Trophoblast cell (in vitro differentiated cells and primary cell): ENCODE measurements at regions not wholly inside any gene's neighbourhood (a gene's known extent, or its start where the extent isn't known, plus 50 kb on each side); places are given as distances from the start of the nearest gene placed in this dataset.

Experiments used
- DNase-seq, 2 donors: peaks; one replicate each; pipeline ENCODE4 v3.0.0-alpha.2; 2016
- H2AFZ ChIP-seq: 2 replicates; pipeline ENCODE4 v1.6.1; 2013; ENCODE audit warnings: low read length, moderate library complexity, mild to moderate bottlenecking; ENCODE audit not compliant: insufficient read depth, poor library complexity
- H2AK5ac ChIP-seq: 2 replicates; pipeline ENCODE4 v1.6.1; 2013; ENCODE audit warnings: mild to moderate bottlenecking, low read length
- H2BK120ac ChIP-seq: 2 replicates; pipeline ENCODE4 v1.6.1; 2013; ENCODE audit warnings: low read length, mild to moderate bottlenecking, moderate library complexity; ENCODE audit not compliant: insufficient read depth, poor library complexity
- H2BK12ac ChIP-seq: 2 replicates; pipeline ENCODE4 v1.6.1; 2013; ENCODE audit warnings: mild to moderate bottlenecking, low read length, moderate library complexity
- H2BK5ac ChIP-seq: 2 replicates; pipeline ENCODE4 v1.6.1; 2013; ENCODE audit warnings: low read length, low read depth, moderate library complexity, mild to moderate bottlenecking; ENCODE audit not compliant: poor library complexity
- H3K14ac ChIP-seq: 2 replicates; pipeline ENCODE4 v1.6.1; 2013; ENCODE audit warnings: mild to moderate bottlenecking, low read length
- H3K18ac ChIP-seq: 2 replicates; pipeline ENCODE4 v1.6.1; 2013; ENCODE audit warnings: mild to moderate bottlenecking, low read length
- H3K23ac ChIP-seq: 2 replicates; pipeline ENCODE4 v1.6.1; 2013; ENCODE audit warnings: low read length
- H3K27ac ChIP-seq: 2 replicates; pipeline ENCODE4 v1.5.1; 2013; ENCODE audit warnings: low read depth, mild to moderate bottlenecking, inconsistent platforms, low read length, moderate library complexity
- H3K27me3 ChIP-seq: 2 replicates; pipeline ENCODE4 v1.6.1; 2013; ENCODE audit warnings: inconsistent platforms, mild to moderate bottlenecking, low read length, moderate library complexity; ENCODE audit not compliant: insufficient read depth
- H3K36me3 ChIP-seq, 2 experiments: 1 replicate in 1 of 2; 2 replicates in 1 of 2; pipeline ENCODE4 v1.6.1; 2013; ENCODE audit warnings: low read length in 2 of 2, mild to moderate bottlenecking in 2 of 2, moderate library complexity in 1 of 2; ENCODE audit not compliant: insufficient read depth in 2 of 2, control insufficient read depth in 1 of 2
- H3K4ac ChIP-seq: 2 replicates; pipeline ENCODE4 v1.6.1; 2013; ENCODE audit warnings: low read depth, mild to moderate bottlenecking, low read length, moderate library complexity
- H3K4me1 ChIP-seq, 2 experiments: 1 replicate in 1 of 2; 2 replicates in 1 of 2; pipeline ENCODE4 v1.6.1; 2013; ENCODE audit warnings: low read length in 2 of 2, mild to moderate bottlenecking in 2 of 2, moderate library complexity in 1 of 2; ENCODE audit not compliant: insufficient read depth in 2 of 2, control insufficient read depth in 1 of 2
- H3K4me2 ChIP-seq: 2 replicates; pipeline ENCODE4 v1.6.1; 2013; ENCODE audit warnings: inconsistent platforms, mild to moderate bottlenecking, low read length, moderate library complexity
- H3K4me3 ChIP-seq: 2 replicates; pipeline ENCODE4 v1.5.1; 2013; ENCODE audit warnings: mild to moderate bottlenecking, low read depth, low read length, inconsistent platforms
- H3K79me1 ChIP-seq: one replicate; pipeline ENCODE4 v1.6.1; 2013; ENCODE audit warnings: low read length
- H3K79me2 ChIP-seq: 2 replicates; pipeline ENCODE4 v1.6.1; 2013; ENCODE audit warnings: low read length, mild to moderate bottlenecking; ENCODE audit not compliant: control insufficient read depth, insufficient read depth, poor library complexity
- H3K9ac ChIP-seq: 2 replicates; pipeline ENCODE4 v1.6.1; 2013; ENCODE audit warnings: mild to moderate bottlenecking, low read length
- H3K9me3 ChIP-seq: 2 replicates; pipeline ENCODE4 v1.6.1; 2013; ENCODE audit warnings: low read depth, mild to moderate bottlenecking, control low read depth, inconsistent platforms, low read length; ENCODE audit not compliant: insufficient read depth
- H4K12ac ChIP-seq: 2 replicates; pipeline ENCODE4 v1.6.1; 2013; ENCODE audit warnings: low read depth, mild to moderate bottlenecking, low read length, moderate library complexity
- H4K8ac ChIP-seq: 2 replicates; pipeline ENCODE4 v1.6.1; 2013; ENCODE audit warnings: low read depth, mild to moderate bottlenecking, low read length, moderate library complexity
- H4K91ac ChIP-seq: one replicate; pipeline ENCODE4 v1.6.1; 2013; ENCODE audit warnings: low read depth, mild to moderate bottlenecking, low read length, moderate library complexity
- WGBS: extraction: QIAGEN DNeasy Blood & Tissue Kit; methylation state at CpG from one replicate; pipeline ENCODE4 v1.1.7; 2013; ENCODE audit warnings: missing lambda C conversion rate; ENCODE audit not compliant: insufficient read length, insufficient coverage; ENCODE audit errors: extremely low coverage; 5-methylcytosine and 5-hydroxymethylcytosine counted together

- Histone ChIP-seq H3K9me3 (no peaks in the 10 kb centered on the region), H3K4ac (no peak overlapping the region), H3K79me2 (no peaks in the 10 kb centered on the region), H3K79me1 (no peaks in the 10 kb centered on the region), H2BK5ac (no peak overlapping the region), H3K36me3 (no peaks in the 10 kb centered on the region), H3K27me3 (no peaks in the 10 kb centered on the region), H3K18ac (no peak overlapping the region), H3K27ac (no peak overlapping the region), H3K14ac (no peak overlapping the region), H3K9ac (no peak overlapping the region), H4K91ac (no peak overlapping the region), H3K4me1 (no peaks in the 10 kb centered on the region), H3K4me2 (no peak overlapping the region), H2BK12ac (no peak overlapping the region), H2AFZ (no peak overlapping the region), H3K4me3 (no peak overlapping the region), H4K12ac (no peak overlapping the region), H3K23ac (no peak overlapping the region), H2AK5ac (no peak overlapping the region), H2BK120ac (no peak overlapping the region), H4K8ac (no peak overlapping the region)
- DNase-seq = no peak
Observed at GRCh38 chr6:86848986-86849385, 88.3 kb upstream of the HTR1E start.

GRCh38 chr6:86832686-86833085 is 104.6 kb upstream of the HTR1E start:
- Histone ChIP-seq H3K36me3 (no peaks in the 10 kb centered on the region), H2BK120ac (no peak overlapping the region), H3K79me2 (no peaks in the 10 kb centered on the region), H3K9ac (no peak overlapping the region), H2BK5ac (no peak overlapping the region), H3K4me1 (no peaks in the 10 kb centered on the region), H3K23ac (no peak overlapping the region), H3K14ac (no peak overlapping the region), H3K27me3 (no peaks in the 10 kb centered on the region), H3K9me3 (no peaks in the 10 kb centered on the region), H2AFZ (no peak overlapping the region), H3K4ac (no peak overlapping the region), H4K12ac (no peak overlapping the region), H2AK5ac (no peak overlapping the region), H3K18ac (no peak overlapping the region), H4K8ac (no peak overlapping the region), H3K4me2 (no peak overlapping the region), H3K4me3 (no peak overlapping the region), H4K91ac (no peak overlapping the region), H2BK12ac (no peak overlapping the region), H3K27ac (no peak overlapping the region), H3K79me1 (no peaks in the 10 kb centered on the region)
- no peak for DNase-seq

GRCh38 chr6:86825436-86825835 is 111.9 kb upstream of the HTR1E start:
- H3K18ac ChIP-seq = no peak overlapping the region
- H2AK5ac ChIP-seq = no peak overlapping the region
- H3K4ac ChIP-seq = no peak overlapping the region
- no peak overlapping the region for H4K8ac ChIP-seq
- H2BK120ac ChIP-seq = no peak overlapping the region
- H3K4me2 ChIP-seq = no peak overlapping the region
- no peaks in the 10 kb centered on the region for H3K27me3 ChIP-seq
- no peak overlapping the region for H4K12ac ChIP-seq
- no peak overlapping the region for H2AFZ ChIP-seq
- no peak for DNase-seq
- no peaks in the 10 kb centered on the region for H3K79me1 ChIP-seq
- no peaks in the 10 kb centered on the region for H3K9me3 ChIP-seq
- H3K36me3 ChIP-seq = no peaks in the 10 kb centered on the region
- H4K91ac ChIP-seq = no peak overlapping the region
- no peak overlapping the region for H3K27ac ChIP-seq
- no peak overlapping the region for H3K9ac ChIP-seq
- H3K79me2 ChIP-seq = no peaks in the 10 kb centered on the region
- H3K23ac ChIP-seq = no peak overlapping the region
- H3K14ac ChIP-seq = no peak overlapping the region
- no peak overlapping the region for H2BK5ac ChIP-seq
- WGBS = no CpG with 5 or more reads among the region's 3 CpGs
- no peak overlapping the region for H3K4me3 ChIP-seq
- no peak overlapping the region for H2BK12ac ChIP-seq
- H3K4me1 ChIP-seq = no peaks in the 10 kb centered on the region

GRCh38 chr6:86822747-86823146 is 114.6 kb upstream of the HTR1E start:
- H3K27ac ChIP-seq = no peak overlapping the region
- no peak overlapping the region for H4K12ac ChIP-seq
- no peaks in the 10 kb centered on the region for H3K9me3 ChIP-seq

GRCh38 chr6:86820750-86821149 is 116.6 kb upstream of the HTR1E start:
- no peak overlapping the region for H2BK5ac ChIP-seq
- H3K9me3 ChIP-seq = no peaks in the 10 kb centered on the region
- no peak overlapping the region for H3K23ac ChIP-seq
- no peak overlapping the region for H3K9ac ChIP-seq
- H2AFZ ChIP-seq = no peak overlapping the region
- no peak overlapping the region for H3K4me2 ChIP-seq
- no peak overlapping the region for H4K8ac ChIP-seq
- no peak overlapping the region for H3K18ac ChIP-seq
- no peak overlapping the region for H2BK120ac ChIP-seq
- no peak for DNase-seq
- H2BK12ac ChIP-seq = no peak overlapping the region
- no CpG with 5 or more reads among the region's 1 CpG for WGBS
- H3K79me1 ChIP-seq = no peaks in the 10 kb centered on the region
- no peak overlapping the region for H3K4ac ChIP-seq
- no peak overlapping the region for H3K27ac ChIP-seq
- H3K14ac ChIP-seq = no peak overlapping the region
- H3K27me3 ChIP-seq = no peaks in the 10 kb centered on the region
- H3K36me3 ChIP-seq = no peaks in the 10 kb centered on the region
- H3K4me1 ChIP-seq = no peaks in the 10 kb centered on the region
- H4K91ac ChIP-seq = no peak overlapping the region
- no peak overlapping the region for H3K4me3 ChIP-seq
- H2AK5ac ChIP-seq = no peak overlapping the region
- H3K79me2 ChIP-seq = no peaks in the 10 kb centered on the region
- no peak overlapping the region for H4K12ac ChIP-seq

More at GRCh38 chr6:86822747-86823146, 114.6 kb upstream of the HTR1E start:
- Histone ChIP-seq H3K27me3 (no peaks in the 10 kb centered on the region), H3K18ac (no peak overlapping the region), H3K4me2 (no peak overlapping the region), H3K4ac (no peak overlapping the region), H3K4me3 (no peak overlapping the region), H2BK5ac (no peak overlapping the region), H2BK12ac (no peak overlapping the region), H3K36me3 (no peaks in the 10 kb centered on the region), H2AFZ (no peak overlapping the region), H3K79me1 (no peaks in the 10 kb centered on the region), H3K4me1 (no peaks in the 10 kb centered on the region), H4K8ac (no peak overlapping the region), H3K9ac (no peak overlapping the region), H3K23ac (no peak overlapping the region), H3K14ac (no peak overlapping the region), H3K79me2 (no peaks in the 10 kb centered on the region), H4K91ac (no peak overlapping the region), H2BK120ac (no peak overlapping the region), H2AK5ac (no peak overlapping the region)
- DNase-seq = no peak
